Bronchial epithelial cell (primary cell): ENCODE measurements at regions not wholly inside any gene's neighbourhood (a gene's known extent, or its start where the extent isn't known, plus 50 kb on each side); places are given as distances from the start of the nearest gene placed in this dataset.

Source experiments
- DNase-seq: peaks from one replicate; pipeline ENCODE4 v3.0.0-alpha.2; 2010; ENCODE audit warnings: low read depth
- FAIRE-seq: peaks from 2 replicates; lab custom pipeline; 2011; peaks lifted over from hg19 to GRCh38; lab: Jason Lieb, UNC
- H3K27me3 ChIP-seq: 2 replicates; pipeline ENCODE4 v1.5.1; 2011; ENCODE audit warnings: low read length; ENCODE audit not compliant: control insufficient read depth, insufficient read depth
- H3K36me3 ChIP-seq: 2 replicates; pipeline ENCODE4 v1.5.1; 2011; ENCODE audit warnings: low read length; ENCODE audit not compliant: control insufficient read depth, insufficient read depth
- H3K4me3 ChIP-seq: 2 replicates; pipeline ENCODE4 v1.5.1; 2011; ENCODE audit warnings: mild to moderate bottlenecking, low read depth, low read length, control low read depth
- CTCF ChIP-seq: IDR thresholded peaks from 2 replicates; pipeline ENCODE4 v1.5.1; 2011; ENCODE audit warnings: mild to moderate bottlenecking, moderate library complexity, low read length, control low read depth, inconsistent platforms; ENCODE audit not compliant: insufficient read depth, severe bottlenecking

GRCh38 chr1:230578616-230579015, 63.7 kb upstream of the COG2 start:
- Histone ChIP-seq H3K27me3 (peaks cover 2% of the 10 kb centered on the region), H3K4me3 (no peak overlapping the region), H3K36me3 (no peaks in the 10 kb centered on the region)
- no peak for TF ChIP-seq CTCF
- no peak for FAIRE-seq
- no peak for DNase-seq

GRCh38 chr1:230577537-230577936, 64.7 kb upstream of the COG2 start:
- no peak for TF ChIP-seq CTCF
- FAIRE-seq (no peak), DNase-seq (no peak)
- Histone ChIP-seq H3K36me3 (no peaks in the 10 kb centered on the region), H3K4me3 (no peak overlapping the region), H3K27me3 (peaks cover 2% of the 10 kb centered on the region)

- no peak for FAIRE-seq
- no peak for TF ChIP-seq CTCF
- Histone ChIP-seq H3K27me3 (peaks cover 2% of the 10 kb centered on the region), H3K4me3 (no peak overlapping the region), H3K36me3 (no peaks in the 10 kb centered on the region)
- no peak for DNase-seq
Measured at GRCh38 chr1:230575886-230576500, 66.3 kb upstream of the COG2 start.

- DNase-seq (no peak), FAIRE-seq (no peak)
- Histone ChIP-seq H3K27me3 (peaks cover 2% of the 10 kb centered on the region), H3K4me3 (no peak overlapping the region), H3K36me3 (no peaks in the 10 kb centered on the region)
- TF ChIP-seq CTCF = no peak
Measured at GRCh38 chr1:230574502-230574901, 67.8 kb upstream of the COG2 start.

GRCh38 chr1:230573658-230574057, 68.6 kb upstream of the COG2 start:
- TF ChIP-seq CTCF = no peak
- no peak overlapping the region for H3K4me3 ChIP-seq
- DNase-seq (no peak), FAIRE-seq (no peak)
- H3K27me3 ChIP-seq = peaks cover 2% of the 10 kb centered on the region
- no peaks in the 10 kb centered on the region for H3K36me3 ChIP-seq
